22Rv1 (cell line): ENCODE measurements at regions not wholly inside any gene's neighbourhood (a gene's known extent, or its start where the extent isn't known, plus 50 kb on each side); places are given as distances from the start of the nearest gene placed in this dataset.

Source experiments
- CTCF ChIP-seq: fragments of 450-650 bp; IDR thresholded peaks from 2 replicates; pipeline ENCODE4 v1.5.1; 2017; ENCODE audit warnings: mild to moderate bottlenecking
- ZFX ChIP-seq: fragments of 450-650 bp; IDR thresholded peaks from 2 replicates; pipeline ENCODE4 v1.6.1; 2017; ENCODE audit warnings: antibody characterized with exemption, borderline replicate concordance

DNA sequence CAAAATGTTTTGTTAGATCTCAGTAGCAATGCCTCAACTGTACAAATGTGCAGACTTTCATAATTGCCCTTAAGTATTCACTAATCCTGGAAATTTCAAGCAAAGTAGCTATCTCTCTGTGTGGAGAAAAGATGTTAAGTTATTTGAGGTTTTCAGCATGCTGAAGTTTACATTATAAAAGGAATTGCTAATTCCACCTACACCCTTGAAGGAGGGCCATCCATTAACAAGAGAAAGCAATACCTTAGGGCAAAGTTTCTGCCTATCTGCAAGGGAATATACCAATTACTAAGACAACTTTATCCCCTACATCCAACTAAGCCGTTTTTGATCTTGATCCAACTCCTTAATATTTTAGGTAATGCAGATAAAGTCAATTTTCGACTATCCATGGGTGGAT lies 380.7 kb upstream of the BTBD3 start:
- TF ChIP-seq CTCF (no peak), ZFX (no peak)
